Stimulated activated CD8-positive, alpha-beta memory T cell treated with anti-CD3 and anti-CD28 coated beads, Interleukin-12 subunit alpha, Interleukin-12 subunit beta, amount 100 ng/mL, for 1 hour (primary cell): ENCODE measurements at regions not wholly inside any gene's neighbourhood (a gene's known extent, or its start where the extent isn't known, plus 50 kb on each side); places are given as distances from the start of the nearest gene placed in this dataset.

Experiments
- DNase-seq: peaks from one replicate; pipeline ENCODE4 v3.0.0-alpha.2; 2020; ENCODE audit warnings: low read depth

DNA sequence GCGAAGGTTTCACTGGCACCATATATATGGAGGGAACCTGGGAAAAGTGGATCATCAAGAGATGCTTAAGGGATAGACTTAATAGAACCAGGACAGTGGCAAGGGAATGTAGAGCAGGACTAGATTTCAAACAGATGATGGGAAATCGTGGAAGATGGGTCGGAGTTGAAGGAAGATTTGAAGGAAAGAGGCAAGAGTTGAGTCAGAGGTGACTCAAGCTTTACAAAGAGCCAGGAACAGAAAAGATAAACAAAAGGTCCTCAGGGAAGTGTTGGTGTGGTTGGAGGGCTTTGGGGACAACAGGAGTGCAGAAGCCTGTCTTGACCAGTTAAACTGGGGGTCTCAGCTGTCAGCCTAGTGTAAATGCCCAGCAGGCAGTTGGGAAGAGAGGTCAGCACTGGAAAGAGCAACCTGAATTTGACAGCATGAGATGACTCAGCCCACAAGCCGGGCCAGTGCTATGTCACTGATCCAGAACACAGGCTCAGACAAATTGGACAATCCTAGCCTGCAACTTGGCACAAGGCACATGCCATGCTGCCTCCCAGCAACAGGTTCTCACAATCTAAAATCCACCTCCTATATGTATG is 230.5 kb downstream of the IDS start:
- DNase-seq, result no peak

DNA sequence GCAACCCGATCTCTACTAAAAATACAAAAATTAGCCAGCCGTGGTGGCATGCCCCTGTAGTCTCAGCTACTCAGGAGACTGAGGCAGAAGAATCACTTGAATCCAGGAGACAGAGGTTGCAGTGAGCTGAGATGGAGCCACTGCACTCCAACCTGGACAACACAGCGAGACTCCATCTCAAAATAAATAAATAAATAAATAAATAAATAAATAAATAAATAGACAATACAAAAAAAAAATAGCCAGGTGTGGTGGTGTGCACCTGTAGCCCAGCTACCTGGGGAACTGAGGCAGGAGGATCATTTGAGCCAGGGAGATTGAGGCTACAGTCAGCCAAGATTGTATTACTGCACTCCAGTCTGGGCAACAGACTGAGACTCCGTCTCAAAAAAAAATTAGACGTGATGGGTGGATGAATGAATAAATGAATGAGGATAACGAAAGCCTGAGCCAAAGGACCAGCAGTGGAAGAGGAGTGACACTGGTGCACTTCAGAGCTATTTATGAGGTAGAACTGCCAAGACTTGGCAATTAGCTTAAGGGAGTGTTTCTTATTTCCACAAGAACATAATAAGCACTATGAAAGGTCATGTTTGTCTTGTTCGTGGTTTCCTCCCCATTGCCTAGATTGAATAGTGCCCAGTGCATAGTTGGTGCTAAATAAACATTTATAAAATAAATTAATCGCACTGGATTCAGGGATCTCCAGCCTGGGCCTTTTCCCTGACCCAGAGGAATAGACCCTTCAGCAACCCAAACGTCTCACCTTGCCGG is 232.2 kb downstream of the IDS start:
- no peak for DNase-seq

DNA sequence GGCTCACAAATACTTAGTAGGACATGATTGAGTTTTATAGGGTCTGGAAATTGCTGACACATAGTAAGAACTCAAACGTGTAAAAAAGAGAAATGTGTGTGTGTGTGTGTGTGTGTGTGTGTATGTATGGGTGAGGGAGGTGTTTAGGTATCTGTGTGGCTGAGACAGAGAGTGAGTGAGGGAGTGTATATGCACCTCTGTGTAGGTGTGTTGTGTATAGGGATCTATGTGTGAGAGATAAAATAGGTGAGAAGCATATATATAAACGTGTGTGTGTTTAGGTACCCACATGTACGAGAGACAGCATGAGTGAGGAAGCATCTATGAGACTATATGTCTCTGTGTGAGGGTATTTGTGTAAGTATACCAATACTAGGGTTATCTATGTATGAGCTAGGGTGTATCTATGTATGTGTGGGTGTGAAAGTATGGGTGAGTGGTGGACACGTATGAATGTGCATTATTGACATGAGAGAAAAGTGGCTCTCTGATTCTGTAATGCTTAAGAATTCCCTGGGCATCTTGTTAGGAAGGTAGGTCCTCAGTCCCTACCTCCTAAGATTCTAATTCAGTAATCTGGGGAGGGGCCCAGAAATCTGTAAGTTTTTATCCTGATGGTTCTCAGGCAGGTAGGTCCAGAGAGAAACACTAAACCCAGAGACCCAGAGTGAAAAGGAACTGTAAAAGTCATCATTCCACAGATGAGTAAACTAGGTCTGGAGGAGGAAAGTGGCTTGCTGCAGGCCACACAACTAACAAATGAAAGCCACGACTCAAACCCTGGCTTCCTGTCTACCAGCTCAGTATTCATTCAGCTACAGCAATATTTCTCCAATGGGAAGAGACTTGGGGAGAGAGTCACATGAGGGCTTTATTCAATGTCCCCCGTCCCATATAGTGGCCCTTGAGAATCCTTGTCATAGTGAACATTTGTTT is 237.0 kb downstream of the IDS start:
- DNase-seq, result no peak

DNA sequence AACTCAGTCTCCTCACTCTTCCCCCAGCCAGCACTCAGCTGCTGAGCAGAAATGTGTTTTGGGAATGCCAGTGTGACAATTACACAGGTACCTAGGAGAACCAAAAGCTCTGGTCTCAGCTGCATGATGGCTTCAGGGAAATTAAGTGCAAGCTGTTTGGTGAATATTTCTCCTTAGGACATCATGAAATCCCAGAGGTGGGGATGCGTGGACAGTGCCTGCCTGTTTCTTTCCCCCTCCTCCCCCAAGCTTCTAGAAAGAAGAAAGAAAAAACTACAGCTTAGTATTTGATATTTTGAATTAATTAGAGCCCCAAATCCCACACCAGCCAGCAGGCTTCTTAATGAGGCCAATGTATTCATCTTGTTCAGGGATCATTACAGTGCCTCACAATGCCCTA is 243.0 kb downstream of the IDS start:
- DNase-seq, result no peak

DNA sequence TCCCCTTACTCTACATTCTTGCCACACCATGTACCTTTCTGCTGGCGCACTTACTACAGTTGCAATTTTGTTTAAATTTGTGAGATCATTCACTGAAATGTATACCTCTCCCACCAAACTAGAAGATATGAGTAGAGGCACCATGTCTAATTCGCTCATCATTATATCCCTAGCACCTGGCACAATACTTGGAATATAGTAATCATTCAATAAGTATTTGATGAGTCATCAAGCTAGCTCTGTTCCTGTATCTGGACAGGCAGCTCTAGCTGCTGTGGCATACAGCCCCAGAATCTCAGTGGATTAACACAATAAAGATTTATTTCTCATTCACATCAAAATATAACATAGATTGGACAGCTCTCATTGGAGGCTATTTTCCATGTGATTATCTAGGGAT is 245.9 kb downstream of the IDS start:
- no peak for DNase-seq

DNA sequence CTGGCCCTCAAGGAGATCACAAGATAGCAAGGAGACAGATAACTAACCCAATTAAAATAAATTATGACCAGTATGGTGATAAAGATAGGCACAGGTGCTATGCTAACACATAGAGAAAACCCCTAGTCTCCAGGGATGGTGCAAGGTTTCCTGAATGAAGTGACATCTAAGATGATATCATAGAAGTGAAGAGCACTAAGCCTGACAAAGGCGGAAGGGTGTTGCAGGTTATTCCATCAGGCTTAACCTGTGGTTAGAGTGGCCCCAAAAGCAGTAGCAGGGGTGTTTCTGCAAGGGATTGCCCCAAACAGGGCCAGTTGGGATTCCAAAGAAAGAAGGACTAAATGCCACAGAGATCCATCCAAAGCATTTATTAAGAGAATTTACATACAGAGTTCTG is 249.2 kb downstream of the IDS start:
- no peak for DNase-seq

DNA sequence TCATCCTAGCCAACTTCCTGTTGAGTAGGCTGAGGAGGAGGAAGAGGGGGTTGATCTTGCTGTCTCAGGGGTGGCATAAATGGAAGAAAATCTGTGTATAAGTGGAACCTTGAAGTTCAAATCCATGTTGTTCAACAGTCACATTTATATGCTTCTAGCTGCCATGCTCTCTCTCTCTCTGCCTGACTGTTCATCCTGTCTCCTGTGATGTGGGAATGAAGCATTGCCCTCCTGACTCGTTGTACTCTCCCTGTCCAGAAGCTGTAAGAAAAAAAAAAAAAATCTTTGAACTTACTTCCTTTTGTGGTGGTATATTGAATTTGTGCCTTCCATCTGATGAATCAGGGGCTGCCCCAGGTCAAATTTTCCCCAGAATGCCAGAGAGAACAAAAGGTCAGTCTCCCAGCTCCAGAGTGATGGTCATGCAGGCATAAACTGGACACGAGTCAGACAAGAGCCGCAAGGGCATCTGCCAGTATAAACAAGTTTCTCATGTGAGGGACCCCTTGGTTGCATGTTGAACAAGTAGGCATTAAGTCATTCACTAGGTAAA is 257.0 kb downstream of the IDS start:
- DNase-seq, result no peak

DNA sequence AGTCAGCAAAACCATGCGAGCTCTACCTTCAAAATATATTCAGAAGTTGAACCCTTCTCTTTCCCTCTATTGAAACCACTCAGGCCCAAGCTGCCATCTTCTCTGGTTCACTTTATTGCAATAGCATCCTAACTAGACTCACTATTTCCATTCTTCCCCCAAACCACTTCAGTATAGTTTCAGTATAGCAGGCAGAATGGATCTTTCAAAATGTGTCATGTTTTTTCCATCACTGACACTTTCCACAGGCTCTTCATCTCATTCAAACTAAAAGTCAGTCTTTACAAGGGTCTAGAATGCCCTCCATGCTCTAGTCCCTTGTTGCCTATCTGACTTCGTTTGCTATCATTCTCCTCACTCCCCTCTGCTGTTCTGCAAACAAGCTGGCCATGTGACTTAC is 274.4 kb downstream of the IDS start:
- DNase-seq, result no peak

DNA sequence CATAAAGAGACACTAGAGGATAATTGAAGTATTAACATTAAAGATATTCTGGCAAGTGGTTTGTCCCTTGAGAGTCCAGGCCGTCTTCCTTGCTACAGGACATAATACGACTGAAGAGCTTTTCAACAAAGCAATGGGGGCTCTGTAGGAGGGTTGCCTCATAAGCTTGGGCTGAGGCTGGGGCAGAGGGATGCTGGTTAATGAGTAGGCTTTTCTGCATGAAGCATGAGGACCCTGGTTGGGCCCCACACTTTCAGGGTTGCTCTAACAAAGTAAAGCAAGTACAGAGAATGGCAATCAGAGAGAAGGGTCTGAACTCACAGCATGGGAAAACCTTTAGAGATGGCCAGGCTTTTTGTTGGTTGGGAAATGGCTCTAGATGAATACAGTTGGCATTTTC is 281.3 kb downstream of the IDS start:
- no peak for DNase-seq

DNA sequence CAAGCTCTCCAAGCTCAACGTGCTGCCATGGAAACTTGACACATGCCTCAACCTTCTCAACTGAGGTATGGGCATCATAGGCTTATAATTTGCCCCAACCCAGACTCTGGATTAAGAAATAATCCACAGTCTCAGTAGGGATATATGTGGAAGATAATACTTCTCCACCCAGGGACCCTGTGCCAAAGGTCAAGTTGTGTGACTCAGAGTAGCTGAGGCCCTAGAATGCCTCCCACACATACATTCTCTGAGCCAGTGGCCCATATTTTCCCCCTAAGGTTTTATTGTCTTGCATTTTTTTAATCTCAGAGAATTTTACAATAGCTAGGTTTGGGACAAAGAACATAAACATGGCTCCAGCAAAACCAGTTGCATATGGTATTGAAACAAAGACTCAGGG is 283.1 kb downstream of the IDS start:
- no peak for DNase-seq

DNA sequence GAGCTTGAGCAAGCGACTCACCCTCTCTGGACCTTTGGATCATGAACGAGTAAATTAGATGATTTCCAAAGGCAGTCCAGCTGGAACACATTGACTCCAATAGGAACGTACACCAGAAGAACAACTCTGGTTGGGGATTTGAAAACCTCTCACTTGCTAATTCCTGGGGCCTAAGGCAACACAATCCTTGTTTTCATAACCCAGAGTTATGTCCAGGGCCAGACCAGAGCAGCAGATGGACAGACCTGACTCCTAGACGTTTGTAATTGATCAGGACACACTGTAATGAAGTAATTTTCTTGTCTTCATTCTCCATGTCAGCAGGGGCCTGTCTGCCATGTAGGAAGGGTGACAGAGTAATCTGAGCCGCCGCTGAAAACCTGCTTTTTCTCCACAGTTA is 283.9 kb downstream of the IDS start:
- no peak for DNase-seq

DNA sequence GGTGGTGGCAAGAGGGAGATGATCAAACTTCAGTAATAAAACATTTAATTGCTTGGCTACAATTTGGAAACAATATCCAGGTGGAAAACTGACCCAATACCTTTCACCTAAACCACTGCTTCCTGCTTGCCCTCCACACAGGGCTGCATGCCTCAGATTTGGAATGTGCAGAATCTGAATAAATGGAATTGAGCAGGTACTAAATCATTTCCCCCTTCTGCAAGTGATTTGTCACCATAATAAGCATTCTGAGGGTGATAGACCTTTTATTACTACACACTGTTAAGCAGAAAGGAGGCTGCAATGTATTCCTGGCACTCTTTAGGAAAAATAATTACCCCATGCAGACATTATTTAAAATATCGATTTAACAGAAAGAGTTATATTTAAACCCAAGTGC is 291.8 kb downstream of the IDS start:
- no peak for DNase-seq

DNA sequence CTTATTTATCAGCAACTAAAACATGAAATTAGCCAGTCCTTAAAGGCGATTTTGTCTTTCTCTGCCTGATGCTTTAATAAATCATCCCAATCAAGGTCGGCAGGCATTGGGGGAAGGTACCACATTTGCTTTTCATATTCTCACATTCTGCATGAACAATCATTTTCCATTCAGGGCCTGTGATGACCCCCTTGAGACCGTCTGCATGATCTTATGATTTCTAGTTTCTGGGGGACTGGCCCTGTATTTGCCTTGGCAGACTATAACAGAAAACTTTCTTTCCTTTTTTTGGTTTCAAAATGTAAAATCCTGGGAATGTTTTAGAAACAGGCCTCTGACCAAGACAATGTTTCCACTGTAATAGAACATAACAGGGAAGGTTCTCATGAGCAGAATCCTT is 296.8 kb downstream of the IDS start:
- no peak for DNase-seq

DNA sequence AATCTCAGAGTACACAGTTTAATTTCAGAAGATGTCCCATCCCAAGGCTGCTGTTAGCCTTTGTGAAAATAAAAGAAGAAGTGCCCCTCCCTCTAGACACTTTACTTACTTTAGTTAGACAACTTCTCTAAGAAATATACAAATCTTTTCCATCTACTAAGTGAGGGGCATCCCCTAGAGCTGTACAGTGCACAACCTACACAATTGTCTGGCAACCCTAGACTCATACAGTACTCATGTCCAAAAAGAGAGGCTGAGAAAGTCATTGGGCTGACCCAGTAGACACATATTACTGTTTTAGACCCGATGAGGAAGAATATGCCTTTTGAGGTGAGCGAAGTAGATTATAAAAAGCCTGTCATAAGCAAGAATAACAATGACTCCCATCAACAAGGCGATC is 297.6 kb downstream of the IDS start:
- no peak for DNase-seq

DNA sequence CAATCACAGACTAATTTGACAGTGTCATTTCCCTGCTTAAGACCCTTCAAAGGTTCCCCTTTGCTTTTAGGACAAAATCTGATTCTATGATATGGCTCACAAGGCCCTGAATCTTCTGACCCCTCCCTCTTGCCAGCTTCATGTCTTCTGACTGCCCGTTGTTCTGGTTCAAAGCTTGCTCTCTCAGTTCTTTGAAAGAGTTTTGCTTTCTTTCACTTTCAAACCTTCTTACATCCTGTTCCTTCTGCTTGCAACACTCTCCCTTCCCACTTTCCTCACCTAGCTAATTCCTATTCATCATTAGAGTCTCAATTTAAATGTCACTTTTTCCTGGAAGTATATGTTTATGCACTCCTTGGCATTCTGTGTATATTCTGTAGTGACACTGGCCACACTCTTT is 299.2 kb downstream of the IDS start:
- DNase-seq, result no peak

DNA sequence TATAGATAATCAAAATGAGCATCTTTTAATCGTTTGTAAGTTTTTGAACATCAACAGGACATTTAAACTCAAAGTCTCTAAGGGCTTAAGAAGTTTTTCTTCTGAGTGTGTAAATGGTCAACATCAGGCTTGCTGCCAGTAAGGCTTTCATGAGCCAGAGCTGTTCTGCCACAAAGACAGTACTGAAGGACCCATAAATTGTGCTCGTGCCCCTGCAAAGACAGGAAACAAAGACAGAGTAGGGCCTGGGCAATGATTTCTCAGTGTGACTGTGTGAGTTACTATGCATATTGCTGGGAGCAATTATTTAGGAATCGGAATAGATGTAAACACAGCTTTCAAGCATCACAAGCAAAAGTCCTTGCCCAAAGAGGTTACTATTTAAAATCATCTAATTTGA is 300.0 kb downstream of the IDS start:
- DNase-seq, result no peak

DNA sequence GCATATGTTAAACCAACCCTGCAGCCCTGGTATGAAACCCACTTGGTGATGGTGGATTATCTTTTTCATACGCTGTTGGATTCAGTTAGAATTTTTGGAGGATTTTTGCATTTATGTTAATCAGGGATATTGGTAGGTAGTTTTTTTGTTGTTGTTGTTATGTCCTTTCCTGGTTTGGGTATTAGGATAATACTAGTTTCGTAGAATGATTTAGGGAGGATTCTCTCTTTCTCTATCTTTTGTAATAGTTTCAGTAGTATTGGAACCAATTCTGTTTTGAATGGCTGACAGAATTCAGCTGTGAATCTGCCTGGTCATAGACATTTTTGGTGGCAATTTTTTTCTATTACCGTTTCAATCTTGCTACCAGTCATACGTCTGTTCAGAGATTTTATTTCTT is 305.4 kb downstream of the IDS start:
- DNase-seq, result no peak

DNA sequence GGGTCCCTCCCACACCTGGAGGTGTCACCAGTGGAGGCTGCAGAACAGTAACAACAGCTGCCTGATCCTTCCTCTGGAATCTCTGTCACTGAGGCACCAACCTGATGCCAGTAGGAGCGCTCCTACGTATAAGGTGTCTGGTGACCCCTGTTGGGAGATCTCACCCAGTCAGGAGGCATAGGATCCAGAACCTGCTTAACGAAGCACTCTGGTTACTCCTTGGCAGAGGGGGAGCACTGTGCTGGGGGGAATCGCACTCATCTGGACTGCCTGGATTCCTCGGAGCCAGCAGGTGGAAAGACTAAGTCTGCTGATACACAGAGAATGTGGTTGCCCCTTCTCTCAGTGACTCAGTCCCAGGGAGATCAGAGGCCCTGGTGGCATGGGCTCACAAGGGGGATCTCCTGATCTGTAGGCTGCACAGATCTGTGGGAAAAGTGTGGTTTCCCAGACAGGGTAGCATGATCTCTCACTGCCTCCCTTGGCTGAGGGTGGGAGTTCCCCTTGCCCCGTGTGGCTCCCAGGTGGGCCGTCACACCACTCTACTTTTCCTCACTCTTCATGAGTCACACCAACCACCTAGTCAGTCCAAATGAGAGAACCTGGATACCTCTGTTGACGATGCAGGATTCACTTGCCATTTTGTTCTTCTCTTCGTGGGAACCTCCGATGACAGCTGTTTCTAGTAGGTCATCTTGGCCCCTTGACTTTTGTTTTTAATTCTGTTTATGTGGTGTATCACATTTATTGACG is 305.9 kb downstream of the IDS start:
- DNase-seq, result no peak

DNA sequence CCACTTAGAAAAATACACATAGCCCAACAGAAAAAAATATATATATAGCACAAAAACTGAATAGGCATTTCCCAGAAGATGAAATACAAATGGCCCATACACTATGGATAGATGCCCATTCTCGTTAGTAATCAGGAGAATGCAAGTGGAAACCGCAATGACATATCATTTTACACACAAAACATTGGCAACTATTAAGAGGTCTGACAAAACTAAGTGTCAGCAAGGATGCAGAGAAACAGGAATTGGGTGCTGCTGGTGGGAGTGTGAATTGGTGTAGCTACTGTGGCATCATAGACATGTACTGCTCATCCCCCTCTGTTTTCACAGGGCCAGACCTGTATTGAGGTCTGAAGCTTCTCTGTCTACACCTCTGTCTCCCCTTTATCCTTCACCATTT is 320.0 kb downstream of the IDS start:
- DNase-seq, result no peak

DNA sequence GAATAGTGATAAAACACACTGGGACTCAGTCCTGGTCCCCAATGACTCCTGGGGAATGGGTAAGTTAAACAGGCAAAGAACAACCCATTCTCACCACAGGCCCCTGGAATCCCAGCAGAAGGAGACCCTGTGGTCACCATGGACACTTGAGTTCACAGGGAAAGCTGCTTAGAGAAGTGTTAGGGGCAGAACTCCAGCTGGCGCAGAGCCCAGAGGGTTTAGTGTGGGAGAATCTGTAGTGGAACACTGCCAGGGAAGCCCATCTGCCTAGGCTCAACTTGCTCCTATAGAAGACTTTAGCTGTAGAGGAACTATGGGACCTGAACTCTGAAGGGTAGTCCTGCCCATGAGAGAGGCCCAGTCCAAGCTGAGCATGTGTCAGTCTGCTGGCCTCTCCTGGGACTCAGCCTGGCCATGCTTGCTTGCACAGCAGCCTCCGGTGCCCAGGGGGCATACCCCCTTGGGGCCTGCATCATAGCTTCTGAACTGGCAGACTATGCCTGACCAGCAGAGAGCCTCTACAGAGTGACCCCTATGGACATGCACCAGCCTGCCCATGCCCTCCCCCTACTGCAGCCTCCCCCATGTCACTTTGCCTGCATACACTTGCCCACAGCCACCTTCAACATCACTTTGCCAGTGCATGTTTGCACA is 343.5 kb downstream of the IDS start:
- no peak for DNase-seq

DNA sequence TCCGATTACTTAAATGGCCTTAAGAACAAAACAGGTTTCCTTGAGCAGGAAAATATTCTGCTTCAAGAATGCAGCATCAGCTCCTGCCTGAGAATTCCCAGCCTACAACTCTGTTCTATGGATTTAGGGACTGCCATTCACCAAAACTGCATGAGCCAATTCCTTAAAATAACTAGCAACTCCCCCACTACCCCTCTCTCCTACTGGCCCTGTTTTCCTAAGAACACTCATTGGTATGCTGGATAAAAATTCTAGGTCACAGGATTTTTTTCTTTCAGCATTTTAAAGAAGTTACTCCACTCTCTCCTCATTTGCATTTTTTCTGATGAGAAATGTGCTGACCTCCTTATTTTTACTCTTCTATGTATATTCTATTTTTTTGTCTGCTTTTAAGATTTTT is 347.1 kb downstream of the IDS start:
- DNase-seq, result no peak

DNA sequence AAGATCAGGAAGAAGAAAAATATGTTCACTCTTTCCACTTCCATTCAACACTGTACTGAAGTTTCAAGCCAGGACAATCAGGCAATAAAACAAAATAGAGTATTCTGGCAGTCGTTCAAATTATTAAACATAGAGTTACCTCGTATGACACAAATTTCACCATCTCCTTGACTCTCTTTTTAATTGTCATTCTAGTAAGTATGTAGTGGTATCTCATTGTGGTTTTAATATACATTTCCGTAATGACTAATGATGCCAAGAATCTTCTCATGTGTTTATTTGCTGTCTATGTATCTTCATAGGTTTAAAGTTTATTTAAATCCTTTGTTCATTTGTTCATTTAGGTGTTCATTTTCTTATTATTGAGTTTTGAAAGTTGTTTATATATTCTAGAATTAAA is 352.2 kb downstream of the IDS start:
- no peak for DNase-seq
